ENCODE measurements at regions not wholly inside any gene's neighbourhood (a gene's known extent, or its start where the extent isn't known, plus 50 kb on each side); places are given as distances from the start of the nearest gene placed in this dataset.

- intact Hi-C loops (cut with micrococcal nuclease) = no loop called here
- Mint-ChIP-seq H3K9me3 (ENCODE audit: unreplicated experiment) (peaks cover 7% of the 10 kb centered on the region), H3K36me3 (ENCODE audit: insufficient read depth, unreplicated experiment) (no peaks in the 10 kb centered on the region), H3K4me3 (ENCODE audit: unreplicated experiment) (no peak overlapping the region), H3K4me1 (ENCODE audit: insufficient read depth, unreplicated experiment) (peaks cover 11% of the 10 kb centered on the region), H3K27me3 (ENCODE audit: insufficient read depth, unreplicated experiment) (no peaks in the 10 kb centered on the region), H3K27ac (ENCODE audit: low read depth, unreplicated experiment) (no peak overlapping the region)
- no peak for TF ChIP-seq CTCF (IDR thresholded peaks at IDR 0.05; ENCODE audit: unreplicated experiment)
- POLR2A ChIA-PET = no interaction called here
- CTCF ChIA-PET = no interaction called here
- BruUV-seq (replicated peaks) = no TSS peak
- DNase-seq (ENCODE audit: unreplicated experiment) = no peak
Observed at GRCh38 chr5:2138896-2139295, 256.2 kb upstream of the IRX4 start.

- Mint-ChIP-seq H3K9me3 (ENCODE audit: unreplicated experiment) (peaks cover 7% of the 10 kb centered on the region), H3K36me3 (ENCODE audit: insufficient read depth, unreplicated experiment) (no peaks in the 10 kb centered on the region), H3K4me3 (ENCODE audit: unreplicated experiment) (no peak overlapping the region), H3K27ac (ENCODE audit: low read depth, unreplicated experiment) (no peak overlapping the region), H3K27me3 (ENCODE audit: insufficient read depth, unreplicated experiment) (no peaks in the 10 kb centered on the region), H3K4me1 (ENCODE audit: insufficient read depth, unreplicated experiment) (peaks cover 18% of the 10 kb centered on the region)
- ChIA-PET POLR2A (no interaction called here), CTCF (no interaction called here)
- intact Hi-C loops (cut with micrococcal nuclease) = no loop called here
- no TSS peak for BruUV-seq (replicated peaks)
- no peak for DNase-seq (ENCODE audit: unreplicated experiment)
- no peak for TF ChIP-seq CTCF (IDR thresholded peaks at IDR 0.05; ENCODE audit: unreplicated experiment)
Observed at GRCh38 chr5:2137444-2138050, 254.8 kb upstream of the IRX4 start.

GRCh38 chr5:2136728-2137333 is 254.1 kb upstream of the IRX4 start:
- no peak for DNase-seq (ENCODE audit: unreplicated experiment)
- Mint-ChIP-seq H3K4me3 (ENCODE audit: unreplicated experiment) (no peak overlapping the region), H3K27me3 (ENCODE audit: insufficient read depth, unreplicated experiment) (no peaks in the 10 kb centered on the region), H3K27ac (ENCODE audit: low read depth, unreplicated experiment) (no peak overlapping the region), H3K9me3 (ENCODE audit: unreplicated experiment) (peaks cover 7% of the 10 kb centered on the region), H3K36me3 (ENCODE audit: insufficient read depth, unreplicated experiment) (no peaks in the 10 kb centered on the region), H3K4me1 (ENCODE audit: insufficient read depth, unreplicated experiment) (peaks cover 18% of the 10 kb centered on the region)
- TF ChIP-seq CTCF (IDR thresholded peaks at IDR 0.05; ENCODE audit: unreplicated experiment) = no peak
- intact Hi-C loops (cut with micrococcal nuclease) = no loop called here
- BruUV-seq (replicated peaks) = no TSS peak
- CTCF ChIA-PET = interaction anchor here (0.7 kb wide), 1 partner anchor 440 kb away, joined by 3 read pairs; no protein-coding TSS in a partner anchor
- POLR2A ChIA-PET = no interaction called here

- no peak for DNase-seq (ENCODE audit: unreplicated experiment)
- CTCF ChIA-PET = interaction anchor here (1.5 kb wide), 1 partner anchor 16 kb away, joined by 4 read pairs; no protein-coding TSS in a partner anchor
- no TSS peak for BruUV-seq (replicated peaks)
- intact Hi-C loops (cut with micrococcal nuclease) = no loop called here
- Mint-ChIP-seq H3K36me3 (ENCODE audit: insufficient read depth, unreplicated experiment) (no peaks in the 10 kb centered on the region), H3K27ac (ENCODE audit: low read depth, unreplicated experiment) (no peak overlapping the region), H3K4me3 (ENCODE audit: unreplicated experiment) (no peak overlapping the region), H3K4me1 (ENCODE audit: insufficient read depth, unreplicated experiment) (peaks cover 18% of the 10 kb centered on the region), H3K27me3 (ENCODE audit: insufficient read depth, unreplicated experiment) (no peaks in the 10 kb centered on the region), H3K9me3 (ENCODE audit: unreplicated experiment) (peaks cover 7% of the 10 kb centered on the region)
- POLR2A ChIA-PET = no interaction called here
- TF ChIP-seq CTCF (IDR thresholded peaks at IDR 0.05; ENCODE audit: unreplicated experiment) = no peak
Observed at GRCh38 chr5:2135833-2136232, 253.1 kb upstream of the IRX4 start.

Data from MCF 10A (cell line).